OCI-LY1 (cell line): ENCODE measurements at regions not wholly inside any gene's neighbourhood (a gene's known extent, or its start where the extent isn't known, plus 50 kb on each side); places are given as distances from the start of the nearest gene placed in this dataset.

Experiments used
- H2AFZ ChIP-seq: fragments of 200-600 bp; sonication (generic), shearing (Covaris generic); 2 replicates; pipeline ENCODE4 v1.6.0; 2014; ENCODE audit warnings: antibody characterized with exemption, mild to moderate bottlenecking, low read length
- H3F3A ChIP-seq: fragments of 200-600 bp; sonication (generic), shearing (Covaris generic); 2 replicates; pipeline ENCODE4 v1.6.0; 2014; ENCODE audit warnings: mild to moderate bottlenecking, antibody characterized with exemption, low read length, moderate library complexity; ENCODE audit not compliant: insufficient read depth
- H3K27ac ChIP-seq: fragments of 200-600 bp; sonication (generic); 2 replicates; pipeline ENCODE4 v1.5.1; 2014; ENCODE audit warnings: low read length, mixed run types, mild to moderate bottlenecking, low read depth; ENCODE audit not compliant: poor library complexity, severe bottlenecking
- H3K27me3 ChIP-seq: fragments of 200-600 bp; sonication (generic); 2 replicates; pipeline ENCODE4 v1.6.0; 2014; ENCODE audit warnings: antibody characterized with exemption, mild to moderate bottlenecking, low read length, moderate library complexity; ENCODE audit not compliant: insufficient read depth
- H3K36me3 ChIP-seq: fragments of 200-600 bp; sonication (generic); 2 replicates; pipeline ENCODE4 v1.6.1; 2014; ENCODE audit warnings: mild to moderate bottlenecking, antibody characterized with exemption, low read length, moderate library complexity, mixed read lengths; ENCODE audit not compliant: insufficient read depth
- H3K4me1 ChIP-seq: fragments of 200-600 bp; sonication (generic); 2 replicates; pipeline ENCODE4 v1.5.1; 2014; ENCODE audit warnings: mild to moderate bottlenecking, low read length, moderate library complexity; ENCODE audit not compliant: insufficient read depth, severe bottlenecking
- H3K4me2 ChIP-seq: fragments of 200-600 bp; sonication (generic), shearing (Covaris generic); 2 replicates; pipeline ENCODE4 v1.6.1; 2014; ENCODE audit warnings: low read length
- H3K4me3 ChIP-seq: fragments of 200-600 bp; sonication (generic); 2 replicates; pipeline ENCODE4 v1.5.1; 2014; ENCODE audit warnings: low read length, low read depth, mild to moderate bottlenecking, mixed read lengths; ENCODE audit not compliant: poor library complexity, severe bottlenecking
- H3K79me2 ChIP-seq: fragments of 200-600 bp; shearing (Covaris generic); 2 replicates; pipeline ENCODE4 v1.6.1; 2016; ENCODE audit warnings: mixed run types, low read length, mixed read lengths; ENCODE audit not compliant: insufficient read depth
- H3K9ac ChIP-seq: fragments of 200-600 bp; sonication (generic), shearing (Covaris generic); 2 replicates; pipeline ENCODE4 v1.6.1; 2014; ENCODE audit warnings: mild to moderate bottlenecking, low read length, mixed read lengths
- H3K9me2 ChIP-seq: fragments of 200-600 bp; sonication (generic), shearing (Covaris generic); 2 replicates; pipeline ENCODE4 v1.6.1; 2014; ENCODE audit warnings: low read depth, mild to moderate bottlenecking, low read length, mixed read lengths
- H3K9me3 ChIP-seq: fragments of 200-600 bp; shearing (Covaris generic); 2 replicates; pipeline ENCODE4 v1.6.1; 2014; ENCODE audit warnings: low read length, mixed read lengths
- H4K20me1 ChIP-seq: fragments of 200-600 bp; sonication (generic), shearing (Covaris generic); 2 replicates; pipeline ENCODE4 v1.6.0; 2016; ENCODE audit warnings: mild to moderate bottlenecking, low read length; ENCODE audit not compliant: insufficient read depth
- CTCF ChIP-seq: fragments of 200-600 bp; sonication (generic), shearing (Covaris generic); IDR thresholded peaks from 2 replicates; pipeline ENCODE4 v1.5.1; 2017; ENCODE audit warnings: mild to moderate bottlenecking, antibody characterized with exemption, low read length, moderate library complexity, mixed read lengths
- EZH2 ChIP-seq: fragments of 200-600 bp; sonication (generic), shearing (Covaris generic); IDR thresholded peaks from 2 replicates; pipeline ENCODE4 v1.8.0; 2017; ENCODE audit warnings: borderline replicate concordance, mixed run types, mild to moderate bottlenecking, antibody characterized with exemption, low read length, moderate library complexity, mixed read lengths

- H3K79me2 ChIP-seq = no peaks in the 10 kb centered on the region
- H3K4me1 ChIP-seq = no peaks in the 10 kb centered on the region
- no peak overlapping the region for H2AFZ ChIP-seq
- no peak overlapping the region for H3K4me2 ChIP-seq
- H4K20me1 ChIP-seq = no peaks in the 10 kb centered on the region
- H3K9me2 ChIP-seq = no peaks in the 10 kb centered on the region
- H3K27me3 ChIP-seq = no peaks in the 10 kb centered on the region
- no peaks in the 10 kb centered on the region for H3K9me3 ChIP-seq
- H3K9ac ChIP-seq = no peak overlapping the region
- no peaks in the 10 kb centered on the region for H3K36me3 ChIP-seq
- H3K27ac ChIP-seq = no peak overlapping the region
- TF ChIP-seq EZH2 = no peak
- no peak for TF ChIP-seq CTCF
- no peak overlapping the region for H3K4me3 ChIP-seq
- H3F3A ChIP-seq = no peaks in the 10 kb centered on the region
These were observed 211.0 kb downstream of the SNX18 start for GRCh38 chr5:54728588-54728915.

- H3K27me3 ChIP-seq = no peaks in the 10 kb centered on the region
- H3K27ac ChIP-seq = no peak overlapping the region
- no peaks in the 10 kb centered on the region for H3K36me3 ChIP-seq
- H3F3A ChIP-seq = no peaks in the 10 kb centered on the region
- H3K9me3 ChIP-seq = no peaks in the 10 kb centered on the region
- no peaks in the 10 kb centered on the region for H4K20me1 ChIP-seq
- no peak overlapping the region for H3K9ac ChIP-seq
- no peak overlapping the region for H3K4me3 ChIP-seq
- H3K4me1 ChIP-seq = no peaks in the 10 kb centered on the region
- H3K79me2 ChIP-seq = no peaks in the 10 kb centered on the region
- H3K4me2 ChIP-seq = no peak overlapping the region
- no peak overlapping the region for H2AFZ ChIP-seq
- no peak for TF ChIP-seq EZH2
- no peak for TF ChIP-seq CTCF
- no peaks in the 10 kb centered on the region for H3K9me2 ChIP-seq
These were observed 210.5 kb downstream of the SNX18 start for GRCh38 chr5:54727874-54728587.

- H3K9ac ChIP-seq = no peak overlapping the region
- no peak overlapping the region for H3K4me2 ChIP-seq
- no peak overlapping the region for H2AFZ ChIP-seq
- H4K20me1 ChIP-seq = no peaks in the 10 kb centered on the region
- no peak for TF ChIP-seq EZH2
- no peak for TF ChIP-seq CTCF
- H3K79me2 ChIP-seq = no peaks in the 10 kb centered on the region
- no peaks in the 10 kb centered on the region for H3K27me3 ChIP-seq
- no peak overlapping the region for H3K27ac ChIP-seq
- no peaks in the 10 kb centered on the region for H3K4me1 ChIP-seq
- H3K9me2 ChIP-seq = no peaks in the 10 kb centered on the region
- H3K9me3 ChIP-seq = no peaks in the 10 kb centered on the region
- no peaks in the 10 kb centered on the region for H3K36me3 ChIP-seq
- H3F3A ChIP-seq = no peaks in the 10 kb centered on the region
- H3K4me3 ChIP-seq = no peak overlapping the region
These were observed 208.1 kb downstream of the SNX18 start for GRCh38 chr5:54725391-54726280.
